ENCODE measurements at regions not wholly inside any gene's neighbourhood (a gene's known extent, or its start where the extent isn't known, plus 50 kb on each side); places are given as distances from the start of the nearest gene placed in this dataset.

- H3K9ac ChIP-seq (ENCODE audit: insufficient read depth, low read length, poor library complexity, severe bottlenecking) = no peak overlapping the region
- H3K9me3 ChIP-seq (replicated peaks in 1 of 2; ENCODE audit: control insufficient read depth in 1 of 2, insufficient read depth in 1 of 2, low read length in 2 of 2) = no peaks in the 10 kb centered on the region
- no peaks in the 10 kb centered on the region for H3K79me2 ChIP-seq (ENCODE audit: insufficient read depth, low read length)
- H3K27ac ChIP-seq (ENCODE audit: low read depth in 1 of 2, low read length in 2 of 2) = no peak overlapping the region
- no peaks in the 10 kb centered on the region for H3K36me3 ChIP-seq (replicated peaks in 1 of 2; ENCODE audit: control insufficient read depth in 1 of 2, insufficient read depth in 2 of 2, low read length in 2 of 2)
- H3K36me3 Mint-ChIP-seq = no peaks in the 10 kb centered on the region
- no peak overlapping the region for H3K27ac Mint-ChIP-seq
- intact Hi-C loops (cut with micrococcal nuclease) = no loop called here
- no peak for TF ChIP-seq CTCF (IDR thresholded peaks at IDR 0.05)
- H3K27me3 ChIP-seq (ENCODE audit: control insufficient read depth in 2 of 2, insufficient read depth in 2 of 2, low read length in 2 of 2) = no peaks in the 10 kb centered on the region
- H2AFZ ChIP-seq (ENCODE audit: insufficient read depth, low read depth, low read length, poor library complexity, severe bottlenecking) = no peak overlapping the region
- no peaks in the 10 kb centered on the region for H3K27me3 Mint-ChIP-seq (ENCODE audit: low read depth in 3 of 3)
- no peak overlapping the region for H3K4me2 ChIP-seq (replicated peaks; ENCODE audit: extremely low read depth, low read length, poor library complexity, severe bottlenecking)
- no peaks in the 10 kb centered on the region for H3K4me1 ChIP-seq (ENCODE audit: control insufficient read depth in 1 of 2, insufficient read depth in 2 of 2, low read length in 2 of 2)
- H4K20me1 ChIP-seq (ENCODE audit: insufficient read depth, low read length) = no peaks in the 10 kb centered on the region
- H3K4me3 ChIP-seq (replicated peaks in 1 of 3; ENCODE audit: low read depth in 2 of 3, low read length in 3 of 3) = no peak overlapping the region
- no peak overlapping the region for H3K4me3 Mint-ChIP-seq
- no CpG with 5 or more reads among the region's 5 CpGs for WGBS (ENCODE audit: insufficient coverage)
- H3K9me3 Mint-ChIP-seq = no peaks in the 10 kb centered on the region
- no peak for DNase-seq
- no peaks in the 10 kb centered on the region for H3K4me1 Mint-ChIP-seq
Measured at GRCh38 chr4:163988391-163988790, 493.9 kb downstream of the TMA16 start.

GRCh38 chr4:163988865-163989264 lies 494.4 kb downstream of the TMA16 start:
- no peak for TF ChIP-seq CTCF (IDR thresholded peaks at IDR 0.05)
- Mint-ChIP-seq H3K4me1 (no peaks in the 10 kb centered on the region), H3K9me3 (no peaks in the 10 kb centered on the region), H3K36me3 (no peaks in the 10 kb centered on the region), H3K27me3 (ENCODE audit: low read depth in 3 of 3) (no peaks in the 10 kb centered on the region), H3K4me3 (no peak overlapping the region), H3K27ac (no peak overlapping the region)
- H4K20me1 ChIP-seq (ENCODE audit: insufficient read depth, low read length) = no peaks in the 10 kb centered on the region
- H2AFZ ChIP-seq (ENCODE audit: insufficient read depth, low read depth, low read length, poor library complexity, severe bottlenecking) = no peak overlapping the region
- H3K4me3 ChIP-seq (replicated peaks in 1 of 3; ENCODE audit: low read depth in 2 of 3, low read length in 3 of 3) = no peak overlapping the region
- no peaks in the 10 kb centered on the region for H3K79me2 ChIP-seq (ENCODE audit: insufficient read depth, low read length)
- DNase-seq = no peak
- no peak overlapping the region for H3K27ac ChIP-seq (ENCODE audit: low read depth in 1 of 2, low read length in 2 of 2)
- H3K4me1 ChIP-seq (ENCODE audit: control insufficient read depth in 1 of 2, insufficient read depth in 2 of 2, low read length in 2 of 2) = no peaks in the 10 kb centered on the region
- H3K9me3 ChIP-seq (replicated peaks in 1 of 2; ENCODE audit: control insufficient read depth in 1 of 2, insufficient read depth in 1 of 2, low read length in 2 of 2) = no peaks in the 10 kb centered on the region
- H3K27me3 ChIP-seq (ENCODE audit: control insufficient read depth in 2 of 2, insufficient read depth in 2 of 2, low read length in 2 of 2) = no peaks in the 10 kb centered on the region
- no peak overlapping the region for H3K4me2 ChIP-seq (replicated peaks; ENCODE audit: extremely low read depth, low read length, poor library complexity, severe bottlenecking)
- H3K36me3 ChIP-seq (replicated peaks in 1 of 2; ENCODE audit: control insufficient read depth in 1 of 2, insufficient read depth in 2 of 2, low read length in 2 of 2) = no peaks in the 10 kb centered on the region
- H3K9ac ChIP-seq (ENCODE audit: insufficient read depth, low read length, poor library complexity, severe bottlenecking) = no peak overlapping the region
- intact Hi-C loops (cut with micrococcal nuclease) = no loop called here
- 65% methylated on average over 4 of the region's 6 CpGs for WGBS (ENCODE audit: insufficient coverage)

Data from CD14-positive monocyte (primary cell).